DMS153 treated with DMSO at 0.1 percent for 48 hours (cell line): ENCODE measurements at regions not wholly inside any gene's neighbourhood (a gene's known extent, or its start where the extent isn't known, plus 50 kb on each side); places are given as distances from the start of the nearest gene placed in this dataset.
A peak's percentile ranks its signal among the peaks of the same experiment; 100 is the strongest.

ENCODE experiments used
- DNase-seq: peaks from one replicate; lab custom pipeline; 2025; ENCODE audit not compliant: unreplicated experiment; lab: John Stamatoyannopoulos, UW

GRCh38 chr5:89380635-89381034 is 497.7 kb upstream of the MEF2C start:
- no peak for DNase-seq

GRCh38 chr5:89377767-89378455 is 494.9 kb upstream of the MEF2C start:
- no peak for DNase-seq

GRCh38 chr5:89374818-89375521 is 492.0 kb upstream of the MEF2C start:
- DNase-seq, result peak; percentile 84

- DNase-seq, result peak; percentile 84
These were observed 491.3 kb upstream of the MEF2C start for GRCh38 chr5:89374144-89374784.

GRCh38 chr5:89372176-89372575 is 489.2 kb upstream of the MEF2C start:
- DNase-seq, result no peak

- DNase-seq, result no peak
These were observed 488.7 kb upstream of the MEF2C start for GRCh38 chr5:89371646-89372045.

- no peak for DNase-seq
These were observed 476.1 kb upstream of the MEF2C start for GRCh38 chr5:89359046-89359445.

GRCh38 chr5:89353837-89354551 is 471.0 kb upstream of the MEF2C start:
- no peak for DNase-seq

GRCh38 chr5:89351975-89352374 is 469.0 kb upstream of the MEF2C start:
- no peak for DNase-seq

GRCh38 chr5:89351222-89351621 is 468.2 kb upstream of the MEF2C start:
- no peak for DNase-seq

- DNase-seq, result no peak
These were observed 467.7 kb upstream of the MEF2C start for GRCh38 chr5:89350684-89351083.

GRCh38 chr5:89349246-89349980 is 466.4 kb upstream of the MEF2C start:
- no peak for DNase-seq

GRCh38 chr5:89346573-89346972 is 463.6 kb upstream of the MEF2C start:
- no peak for DNase-seq

- no peak for DNase-seq
These were observed 460.7 kb upstream of the MEF2C start for GRCh38 chr5:89343666-89344065.

GRCh38 chr5:89342106-89342876 is 459.3 kb upstream of the MEF2C start:
- no peak for DNase-seq

- no peak for DNase-seq
These were observed 456.0 kb upstream of the MEF2C start for GRCh38 chr5:89338935-89339334.

GRCh38 chr5:89336111-89336510 is 453.1 kb upstream of the MEF2C start:
- no peak for DNase-seq

- no peak for DNase-seq
These were observed 447.2 kb upstream of the MEF2C start for GRCh38 chr5:89330140-89330539.

- DNase-seq, result no peak
These were observed 444.6 kb upstream of the MEF2C start for GRCh38 chr5:89327608-89328007.

GRCh38 chr5:89324990-89325389 is 442.0 kb upstream of the MEF2C start:
- no peak for DNase-seq
